ENCODE measurements at regions not wholly inside any gene's neighbourhood (a gene's known extent, or its start where the extent isn't known, plus 50 kb on each side); places are given as distances from the start of the nearest gene placed in this dataset.

DNA sequence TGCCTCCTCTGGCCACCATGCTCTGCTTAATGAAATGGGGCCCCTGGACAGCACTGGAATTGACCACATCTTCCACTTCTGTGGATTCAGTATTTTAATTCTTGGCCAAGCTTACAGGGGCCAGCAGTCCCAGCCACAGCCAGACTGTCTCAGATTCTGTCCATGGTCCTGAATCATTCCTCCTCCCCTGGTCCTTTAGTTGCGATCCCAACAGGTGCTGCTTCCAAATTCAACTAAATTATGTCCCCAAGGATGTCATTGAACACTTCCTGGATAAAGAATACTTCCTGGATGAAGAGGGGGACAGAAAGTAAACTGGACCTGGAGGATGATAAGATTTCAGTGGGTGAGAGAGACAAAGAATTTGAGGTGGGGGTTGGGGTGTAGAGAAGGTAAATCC, 111.1 kb upstream of the FOXB1 start:
- TF ChIP-seq, protein P1, sequence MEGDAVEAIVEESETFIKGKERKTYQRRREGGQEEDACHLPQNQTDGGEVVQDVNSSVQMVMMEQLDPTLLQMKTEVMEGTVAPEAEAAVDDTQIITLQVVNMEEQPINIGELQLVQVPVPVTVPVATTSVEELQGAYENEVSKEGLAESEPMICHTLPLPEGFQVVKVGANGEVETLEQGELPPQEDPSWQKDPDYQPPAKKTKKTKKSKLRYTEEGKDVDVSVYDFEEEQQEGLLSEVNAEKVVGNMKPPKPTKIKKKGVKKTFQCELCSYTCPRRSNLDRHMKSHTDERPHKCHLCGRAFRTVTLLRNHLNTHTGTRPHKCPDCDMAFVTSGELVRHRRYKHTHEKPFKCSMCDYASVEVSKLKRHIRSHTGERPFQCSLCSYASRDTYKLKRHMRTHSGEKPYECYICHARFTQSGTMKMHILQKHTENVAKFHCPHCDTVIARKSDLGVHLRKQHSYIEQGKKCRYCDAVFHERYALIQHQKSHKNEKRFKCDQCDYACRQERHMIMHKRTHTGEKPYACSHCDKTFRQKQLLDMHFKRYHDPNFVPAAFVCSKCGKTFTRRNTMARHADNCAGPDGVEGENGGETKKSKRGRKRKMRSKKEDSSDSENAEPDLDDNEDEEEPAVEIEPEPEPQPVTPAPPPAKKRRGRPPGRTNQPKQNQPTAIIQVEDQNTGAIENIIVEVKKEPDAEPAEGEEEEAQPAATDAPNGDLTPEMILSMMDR (IDR thresholded peaks at IDR 0.05): no peak
- TF ChIP-seq EZH2 (IDR thresholded peaks at IDR 0.05; ENCODE audit: borderline replicate concordance, insufficient read depth, low read depth, low read length, poor library complexity, severe bottlenecking): no peak
